ENCODE measurements at regions not wholly inside any gene's neighbourhood (a gene's known extent, or its start where the extent isn't known, plus 50 kb on each side); places are given as distances from the start of the nearest gene placed in this dataset.

- no peak for FAIRE-seq
- Histone ChIP-seq H3K36me3 (ENCODE audit: control insufficient read depth in 2 of 3, insufficient read depth in 3 of 3, low read length in 3 of 3) (no peaks in the 10 kb centered on the region), H3K27me3 (ENCODE audit: control insufficient read depth, insufficient read depth, low read length) (no peaks in the 10 kb centered on the region), H3K9ac (ENCODE audit: low read length in 3 of 3) (no peak overlapping the region), H3K4me3 (ENCODE audit: low read length in 3 of 3) (no peak overlapping the region), H3K27ac (ENCODE audit: low read depth in 2 of 2, low read length in 2 of 2) (no peak overlapping the region), H3K9me3 (ENCODE audit: control insufficient read depth in 2 of 3, insufficient read depth in 1 of 3, low read length in 3 of 3) (no peaks in the 10 kb centered on the region), H3K4me1 (ENCODE audit: control insufficient read depth in 2 of 3, insufficient read depth in 2 of 3, low read depth in 1 of 3, low read length in 3 of 3) (peaks cover 0 to 2% (median 0%) of the 10 kb centered on the region in 3 donors)
- DNase-seq, result no peak
- intact Hi-C loops (cut with DNase I), result no loop called here
- TF ChIP-seq, protein P1, sequence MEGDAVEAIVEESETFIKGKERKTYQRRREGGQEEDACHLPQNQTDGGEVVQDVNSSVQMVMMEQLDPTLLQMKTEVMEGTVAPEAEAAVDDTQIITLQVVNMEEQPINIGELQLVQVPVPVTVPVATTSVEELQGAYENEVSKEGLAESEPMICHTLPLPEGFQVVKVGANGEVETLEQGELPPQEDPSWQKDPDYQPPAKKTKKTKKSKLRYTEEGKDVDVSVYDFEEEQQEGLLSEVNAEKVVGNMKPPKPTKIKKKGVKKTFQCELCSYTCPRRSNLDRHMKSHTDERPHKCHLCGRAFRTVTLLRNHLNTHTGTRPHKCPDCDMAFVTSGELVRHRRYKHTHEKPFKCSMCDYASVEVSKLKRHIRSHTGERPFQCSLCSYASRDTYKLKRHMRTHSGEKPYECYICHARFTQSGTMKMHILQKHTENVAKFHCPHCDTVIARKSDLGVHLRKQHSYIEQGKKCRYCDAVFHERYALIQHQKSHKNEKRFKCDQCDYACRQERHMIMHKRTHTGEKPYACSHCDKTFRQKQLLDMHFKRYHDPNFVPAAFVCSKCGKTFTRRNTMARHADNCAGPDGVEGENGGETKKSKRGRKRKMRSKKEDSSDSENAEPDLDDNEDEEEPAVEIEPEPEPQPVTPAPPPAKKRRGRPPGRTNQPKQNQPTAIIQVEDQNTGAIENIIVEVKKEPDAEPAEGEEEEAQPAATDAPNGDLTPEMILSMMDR (IDR thresholded peaks at IDR 0.05; ENCODE audit: borderline replicate concordance, extremely low read depth, insufficient read depth), result no peak
These were observed 72.4 kb downstream of the PCDH7 start for GRCh38 chr4:30792601-30793000.

DNA sequence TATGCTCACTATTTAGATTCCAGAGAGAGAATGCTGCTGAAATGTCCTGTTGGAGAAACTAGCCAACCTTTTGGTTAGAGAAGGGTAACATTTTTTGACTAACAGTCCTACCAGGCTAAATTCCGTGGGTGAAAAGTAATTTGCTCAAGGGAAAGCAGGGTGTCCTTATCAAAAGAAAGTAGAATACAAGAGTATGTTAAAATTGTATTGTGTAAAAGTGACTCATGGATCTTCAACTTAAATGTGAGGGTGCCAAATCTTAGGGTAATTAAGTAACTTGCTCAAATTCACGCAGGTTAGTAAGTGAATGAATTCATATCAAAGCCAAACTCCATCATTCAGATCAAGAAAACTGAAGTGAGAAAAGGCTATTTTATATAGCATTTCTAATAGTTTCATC lies 81.7 kb downstream of the PCDH7 start:
- no peaks in the 10 kb centered on the region for H3K4me1 ChIP-seq (ENCODE audit: control insufficient read depth in 2 of 3, insufficient read depth in 2 of 3, low read depth in 1 of 3, low read length in 3 of 3)
- H3K27ac ChIP-seq (ENCODE audit: low read depth in 2 of 2, low read length in 2 of 2), result no peak overlapping the region
- no peaks in the 10 kb centered on the region for H3K36me3 ChIP-seq (ENCODE audit: control insufficient read depth in 2 of 3, insufficient read depth in 3 of 3, low read length in 3 of 3)
- H3K9ac ChIP-seq (ENCODE audit: low read length in 3 of 3), result no peak overlapping the region
- no peaks in the 10 kb centered on the region for H3K9me3 ChIP-seq (ENCODE audit: control insufficient read depth in 2 of 3, insufficient read depth in 1 of 3, low read length in 3 of 3)
- FAIRE-seq (no peak), DNase-seq (no peak)
- no peak overlapping the region for H3K4me3 ChIP-seq (ENCODE audit: low read length in 3 of 3)
- TF ChIP-seq, protein P1 (IDR thresholded peaks at IDR 0.05; ENCODE audit: borderline replicate concordance, extremely low read depth, insufficient read depth), result no peak
- H3K27me3 ChIP-seq (ENCODE audit: control insufficient read depth, insufficient read depth, low read length), result no peaks in the 10 kb centered on the region
- intact Hi-C loops (cut with DNase I), result no loop called here

GRCh38 chr4:30802622-30803323 lies 82.6 kb downstream of the PCDH7 start:
- Histone ChIP-seq H3K27ac (ENCODE audit: low read depth in 2 of 2, low read length in 2 of 2) (no peak overlapping the region), H3K9me3 (ENCODE audit: control insufficient read depth in 2 of 3, insufficient read depth in 1 of 3, low read length in 3 of 3) (no peaks in the 10 kb centered on the region), H3K9ac (ENCODE audit: low read length in 3 of 3) (no peak overlapping the region), H3K4me3 (ENCODE audit: low read length in 3 of 3) (no peak overlapping the region), H3K36me3 (ENCODE audit: control insufficient read depth in 2 of 3, insufficient read depth in 3 of 3, low read length in 3 of 3) (no peaks in the 10 kb centered on the region), H3K4me1 (ENCODE audit: control insufficient read depth in 2 of 3, insufficient read depth in 2 of 3, low read depth in 1 of 3, low read length in 3 of 3) (no peaks in the 10 kb centered on the region), H3K27me3 (ENCODE audit: control insufficient read depth, insufficient read depth, low read length) (no peaks in the 10 kb centered on the region)
- FAIRE-seq (no peak), DNase-seq (no peak)
- intact Hi-C loops (cut with DNase I), result no loop called here
- TF ChIP-seq, protein P1 (IDR thresholded peaks at IDR 0.05; ENCODE audit: borderline replicate concordance, extremely low read depth, insufficient read depth), result no peak

DNA sequence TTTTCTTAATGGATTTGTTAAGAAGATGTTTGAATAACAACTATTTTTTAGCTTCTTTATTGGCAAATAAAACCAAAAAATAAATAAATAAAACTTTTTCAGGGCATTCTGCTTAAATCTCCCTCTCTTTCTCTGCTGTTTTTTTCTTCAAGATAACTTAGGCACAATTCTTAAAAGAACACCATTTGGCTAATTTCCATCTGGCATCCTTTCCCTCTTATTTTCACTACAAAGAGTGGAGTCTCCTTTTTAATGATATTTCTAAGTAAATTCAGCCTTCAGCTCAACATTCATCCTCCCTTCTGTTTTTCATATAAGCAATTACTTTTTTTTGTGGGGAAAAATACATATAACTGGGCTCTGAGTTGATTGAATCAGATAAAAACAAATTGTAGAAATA lies 88.1 kb downstream of the PCDH7 start:
- H3K27ac ChIP-seq (ENCODE audit: low read depth in 2 of 2, low read length in 2 of 2), result no peak overlapping the region
- H3K9me3 ChIP-seq (ENCODE audit: control insufficient read depth in 2 of 3, insufficient read depth in 1 of 3, low read length in 3 of 3), result no peaks in the 10 kb centered on the region
- TF ChIP-seq, protein P1 (IDR thresholded peaks at IDR 0.05; ENCODE audit: borderline replicate concordance, extremely low read depth, insufficient read depth), result no peak
- FAIRE-seq, result no peak
- no peak for DNase-seq
- H3K36me3 ChIP-seq (ENCODE audit: control insufficient read depth in 2 of 3, insufficient read depth in 3 of 3, low read length in 3 of 3), result no peaks in the 10 kb centered on the region
- no peak overlapping the region for H3K4me3 ChIP-seq (ENCODE audit: low read length in 3 of 3)
- intact Hi-C loops (cut with DNase I), result no loop called here
- H3K27me3 ChIP-seq (ENCODE audit: control insufficient read depth, insufficient read depth, low read length), result no peaks in the 10 kb centered on the region
- H3K9ac ChIP-seq (ENCODE audit: low read length in 3 of 3), result no peak overlapping the region
- H3K4me1 ChIP-seq (ENCODE audit: control insufficient read depth in 2 of 3, insufficient read depth in 2 of 3, low read depth in 1 of 3, low read length in 3 of 3), result no peaks in the 10 kb centered on the region

Measured in kidney (tissue), 13 donors.